Erythroblast (primary cell): ENCODE measurements at regions not wholly inside any gene's neighbourhood (a gene's known extent, or its start where the extent isn't known, plus 50 kb on each side); places are given as distances from the start of the nearest gene placed in this dataset.

Experiments used
- GATA1 ChIP-seq: IDR thresholded peaks from 2 replicates; pipeline ENCODE4 v1.6.1; 2011; ENCODE audit warnings: low read depth, mild to moderate bottlenecking, control low read depth, low read length, moderate library complexity
- POLR2A ChIP-seq: IDR thresholded peaks from 2 replicates; pipeline ENCODE4 v1.6.1; 2011; ENCODE audit warnings: mild to moderate bottlenecking, low read length

- TF ChIP-seq POLR2A (no peak), GATA1 (no peak)
Measured at GRCh38 chr7:94276027-94276426, 118.7 kb upstream of the COL1A2 start.
